ENCODE measurements at regions not wholly inside any gene's neighbourhood (a gene's known extent, or its start where the extent isn't known, plus 50 kb on each side); places are given as distances from the start of the nearest gene placed in this dataset.

- Histone ChIP-seq H3K9me3 (replicated peaks; ENCODE audit: control insufficient read depth, insufficient read depth, low read length) (no peaks in the 10 kb centered on the region), H3K9ac (replicated peaks; ENCODE audit: extremely low read depth, insufficient read depth, low read length) (no peak overlapping the region), H3K79me2 (ENCODE audit: control insufficient read depth, insufficient read depth, low read length) (no peaks in the 10 kb centered on the region), H2AFZ (ENCODE audit: low read depth, low read length) (no peak overlapping the region), H3K36me3 (ENCODE audit: control insufficient read depth in 2 of 2, extremely low read depth in 1 of 2, insufficient read depth in 2 of 2, low read length in 2 of 2) (no peaks in the 10 kb centered on the region), H3K27me3 (ENCODE audit: control insufficient read depth in 2 of 2, insufficient read depth in 2 of 2, low read length in 2 of 2) (peaks cover 0 to 2% of the 10 kb centered on the region in 2 experiments), H3K4me2 (ENCODE audit: insufficient read depth, low read length) (no peak overlapping the region), H3K4me1 (ENCODE audit: control insufficient read depth, extremely low read depth, insufficient read depth, low read length) (no peaks in the 10 kb centered on the region), H3K27ac (ENCODE audit: insufficient read depth, low read depth, low read length) (no peak overlapping the region), H3K9me1 (replicated peaks; ENCODE audit: control insufficient read depth, extremely low read depth, insufficient read depth, low read length) (no peaks in the 10 kb centered on the region), H4K20me1 (replicated peaks; ENCODE audit: control insufficient read depth, extremely low read depth, insufficient read depth, low read length) (no peaks in the 10 kb centered on the region), H3K4me3 (replicated peaks in 1 of 3; ENCODE audit: insufficient read depth in 1 of 3, low read depth in 1 of 3, low read length in 3 of 3) (no peak overlapping the region)
- ChIA-PET POLR2A (no interaction called here), CTCF (interaction anchor here (0.9 to 1.4 kb wide), 3 partner anchors 9 to 16 kb away, joined by 3 to 4 read pairs (median 3); no protein-coding TSS in a partner anchor)
- no TSS peak for BruUV-seq (replicated peaks)
- TF ChIP-seq GATA2 (IDR thresholded peaks at IDR 0.05; ENCODE audit: insufficient read depth, insufficient read length, low read depth, low read length): no peak
- no peak for TF ChIP-seq POLR2A (IDR thresholded peaks at IDR 0.05; ENCODE audit: low read depth, low read length)
- no peak for TF ChIP-seq MYC (IDR thresholded peaks at IDR 0.05; ENCODE audit: low read depth, low read length)
- TF ChIP-seq POLR2AphosphoS5 (IDR thresholded peaks at IDR 0.05; ENCODE audit: insufficient read depth, low read depth, low read length): no peak
- TF ChIP-seq MAX (IDR thresholded peaks at IDR 0.05; ENCODE audit: insufficient read depth, insufficient read length): no peak
- TF ChIP-seq FOS (IDR thresholded peaks at IDR 0.05; ENCODE audit: borderline replicate concordance, insufficient read depth, low read length): no peak
- TF ChIP-seq EZH2 (IDR thresholded peaks at IDR 0.05; ENCODE audit: borderline replicate concordance, low read depth, low read length, severe bottlenecking): no peak
- TF ChIP-seq JUN (IDR thresholded peaks at IDR 0.05; ENCODE audit: borderline replicate concordance, insufficient read depth, insufficient read length, low read depth): no peak
- TF ChIP-seq CTCF (IDR thresholded peaks at IDR 0.05; ENCODE audit: extremely low read depth in 1 of 2, insufficient read depth in 1 of 2, low read depth in 1 of 2, low read length in 2 of 2): no peak
- DNase-seq (ENCODE audit: low read depth, low spot score): no peak
- dilution Hi-C loops (cut with MboI; ENCODE audit: extremely low pct_ligation_motif_present, low sequenced_read_pairs): no loop called here
- intact Hi-C loops (cut with micrococcal nuclease): no loop called here
- FAIRE-seq: no peak
Observed at GRCh38 chr13:31476753-31477152, 262.6 kb upstream of the RXFP2 start.

All from endothelial cell of umbilical vein (primary cell).